ENCODE measurements at regions not wholly inside any gene's neighbourhood (a gene's known extent, or its start where the extent isn't known, plus 50 kb on each side); places are given as distances from the start of the nearest gene placed in this dataset.

DNA sequence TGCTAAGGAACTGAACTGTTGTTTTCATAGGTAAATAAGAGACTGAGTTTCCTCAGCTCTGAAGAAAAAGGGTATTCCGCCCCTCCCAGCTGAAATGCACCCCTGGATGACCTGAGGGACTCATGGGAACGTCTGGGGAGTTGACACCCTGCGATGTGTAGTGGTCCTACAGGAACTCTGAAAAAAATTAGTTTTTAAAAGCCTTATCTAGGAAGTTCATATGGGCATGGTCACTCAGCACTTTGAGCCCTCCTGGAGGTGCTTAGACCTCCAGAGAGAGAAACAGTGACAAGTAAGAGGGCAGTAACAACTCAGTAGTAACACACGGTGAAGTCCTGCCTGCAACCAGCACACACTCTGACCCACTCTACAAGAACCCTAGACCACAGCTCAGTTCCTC lies 91.2 kb upstream of the CNOT2 start:
- H3K36me3 ChIP-seq, result no peaks in the 10 kb centered on the region
- no peak overlapping the region for H3K27ac ChIP-seq
- H3K4me3 ChIP-seq, result no peak overlapping the region
- H3K4me1 ChIP-seq, result no peaks in the 10 kb centered on the region
- no peaks in the 10 kb centered on the region for H3K27me3 ChIP-seq
- intact Hi-C loops (cut with DNase I), result no loop called here
- peaks cover 0 to 14% (median 11%) of the 10 kb centered on the region in 3 donors for H3K9me3 ChIP-seq
- TF ChIP-seq, protein P1, sequence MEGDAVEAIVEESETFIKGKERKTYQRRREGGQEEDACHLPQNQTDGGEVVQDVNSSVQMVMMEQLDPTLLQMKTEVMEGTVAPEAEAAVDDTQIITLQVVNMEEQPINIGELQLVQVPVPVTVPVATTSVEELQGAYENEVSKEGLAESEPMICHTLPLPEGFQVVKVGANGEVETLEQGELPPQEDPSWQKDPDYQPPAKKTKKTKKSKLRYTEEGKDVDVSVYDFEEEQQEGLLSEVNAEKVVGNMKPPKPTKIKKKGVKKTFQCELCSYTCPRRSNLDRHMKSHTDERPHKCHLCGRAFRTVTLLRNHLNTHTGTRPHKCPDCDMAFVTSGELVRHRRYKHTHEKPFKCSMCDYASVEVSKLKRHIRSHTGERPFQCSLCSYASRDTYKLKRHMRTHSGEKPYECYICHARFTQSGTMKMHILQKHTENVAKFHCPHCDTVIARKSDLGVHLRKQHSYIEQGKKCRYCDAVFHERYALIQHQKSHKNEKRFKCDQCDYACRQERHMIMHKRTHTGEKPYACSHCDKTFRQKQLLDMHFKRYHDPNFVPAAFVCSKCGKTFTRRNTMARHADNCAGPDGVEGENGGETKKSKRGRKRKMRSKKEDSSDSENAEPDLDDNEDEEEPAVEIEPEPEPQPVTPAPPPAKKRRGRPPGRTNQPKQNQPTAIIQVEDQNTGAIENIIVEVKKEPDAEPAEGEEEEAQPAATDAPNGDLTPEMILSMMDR (IDR thresholded peaks at IDR 0.05), result no peak
- TF ChIP-seq POLR2A (IDR thresholded peaks at IDR 0.05), result no peak
- no peak for DNase-seq
- WGBS, 2 donors, result 73 to 80% methylated on average over 4 of the region's 4 CpGs

DNA sequence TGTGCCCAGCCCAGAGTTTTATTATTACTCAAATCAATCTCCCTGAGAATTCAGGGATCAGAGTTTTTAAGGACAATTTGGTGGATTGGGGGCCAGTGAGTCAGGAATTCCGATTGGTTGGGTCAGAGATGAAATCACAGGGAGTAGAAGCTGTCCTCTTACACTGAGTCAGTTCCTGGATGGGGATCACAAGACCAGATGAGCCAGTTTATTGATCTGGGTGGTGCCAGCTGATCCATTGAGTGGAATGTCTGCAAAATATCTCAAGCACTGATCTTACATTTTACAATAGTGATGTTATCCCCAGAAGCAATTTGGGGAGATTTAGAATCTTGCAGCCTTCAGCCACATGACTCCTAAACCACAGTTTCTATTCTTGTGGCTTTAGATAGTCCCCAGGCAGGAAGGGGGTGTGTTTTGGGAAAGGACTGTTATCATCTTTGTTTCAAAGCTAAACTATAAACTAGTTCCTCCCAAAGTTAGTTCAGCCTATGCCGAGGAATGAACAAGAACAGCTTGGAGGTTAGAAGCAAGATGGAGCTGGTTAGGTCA lies 89.1 kb upstream of the CNOT2 start:
- Histone ChIP-seq H3K27me3 (no peaks in the 10 kb centered on the region), H3K4me1 (no peaks in the 10 kb centered on the region), H3K9me3 (peaks cover 0 to 14% (median 11%) of the 10 kb centered on the region in 3 donors), H3K4me3 (no peak overlapping the region), H3K36me3 (no peaks in the 10 kb centered on the region), H3K27ac (no peak overlapping the region)
- DNase-seq, result no peak
- intact Hi-C loops (cut with DNase I), result no loop called here
- WGBS, 2 donors, result 61 to 62% methylated on average over 2 of the region's 2 CpGs
- TF ChIP-seq POLR2A (IDR thresholded peaks at IDR 0.05), result no peak
- TF ChIP-seq, protein P1 (IDR thresholded peaks at IDR 0.05), result no peak

DNA sequence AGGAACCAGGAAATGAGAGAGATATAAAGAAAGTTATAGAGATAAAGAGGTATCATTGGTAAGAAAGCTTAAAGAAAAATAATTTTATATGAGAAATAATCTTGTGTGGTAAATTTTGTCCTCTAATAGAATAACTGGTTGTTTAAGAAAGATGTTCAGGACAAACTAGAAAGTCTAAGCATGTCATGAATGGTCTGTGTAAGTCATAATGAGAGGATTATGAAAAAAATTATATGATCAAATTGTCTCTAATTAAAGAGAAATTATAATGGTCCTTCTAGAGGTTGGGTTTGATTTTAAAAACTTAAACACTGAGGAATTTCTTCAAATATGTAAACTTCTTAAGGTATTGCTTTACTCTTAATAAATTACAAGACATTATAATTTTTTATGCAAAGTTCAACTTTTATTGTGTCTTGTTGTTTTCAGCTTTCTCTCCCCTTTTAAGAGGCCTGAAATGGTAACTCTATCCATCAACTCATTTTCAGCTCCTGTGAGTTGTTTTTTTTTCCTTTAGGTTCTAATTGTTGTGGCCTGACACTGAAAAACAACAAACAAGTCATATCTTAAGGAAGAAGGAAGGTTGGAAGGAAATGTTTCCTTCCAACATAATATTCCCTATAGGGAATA lies 88.2 kb upstream of the CNOT2 start:
- Histone ChIP-seq H3K36me3 (no peaks in the 10 kb centered on the region), H3K9me3 (peaks cover 0 to 14% (median 11%) of the 10 kb centered on the region in 3 donors), H3K27ac (no peak overlapping the region), H3K4me3 (no peak overlapping the region), H3K27me3 (no peaks in the 10 kb centered on the region), H3K4me1 (no peaks in the 10 kb centered on the region)
- no peak for DNase-seq
- intact Hi-C loops (cut with DNase I), result no loop called here
- TF ChIP-seq, protein P1 (IDR thresholded peaks at IDR 0.05), result no peak

DNA sequence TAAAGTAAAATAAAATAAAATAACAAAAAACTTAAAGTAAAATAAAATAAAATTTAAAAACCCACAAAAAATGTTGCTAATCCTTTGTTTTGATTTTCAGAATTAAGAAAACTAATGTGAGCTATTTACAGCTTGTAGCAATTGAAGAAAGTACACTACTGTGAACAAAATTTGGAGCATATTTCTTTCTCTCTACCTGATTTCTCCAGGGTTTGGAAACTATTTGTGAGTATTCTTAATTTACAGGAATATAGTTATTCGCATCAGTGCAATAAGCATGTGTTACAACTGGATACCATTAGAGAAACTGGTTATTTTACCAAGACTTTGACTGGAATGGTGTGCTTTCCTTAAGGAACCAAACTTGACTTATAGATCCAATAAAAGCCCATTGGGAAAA lies 86.1 kb upstream of the CNOT2 start:
- H3K27me3 ChIP-seq, result no peaks in the 10 kb centered on the region
- intact Hi-C loops (cut with DNase I), result no loop called here
- no peaks in the 10 kb centered on the region for H3K36me3 ChIP-seq
- peaks cover 0 to 14% (median 11%) of the 10 kb centered on the region in 3 donors for H3K9me3 ChIP-seq
- H3K4me1 ChIP-seq, result no peaks in the 10 kb centered on the region
- TF ChIP-seq, protein P1 (IDR thresholded peaks at IDR 0.05), result no peak
- TF ChIP-seq POLR2A (IDR thresholded peaks at IDR 0.05), result no peak
- H3K27ac ChIP-seq, result no peak overlapping the region
- 73 to 94% methylated on average over 1 of the region's 1 CpG for WGBS, 2 donors
- H3K4me3 ChIP-seq, result no peak overlapping the region
- DNase-seq, result no peak

DNA sequence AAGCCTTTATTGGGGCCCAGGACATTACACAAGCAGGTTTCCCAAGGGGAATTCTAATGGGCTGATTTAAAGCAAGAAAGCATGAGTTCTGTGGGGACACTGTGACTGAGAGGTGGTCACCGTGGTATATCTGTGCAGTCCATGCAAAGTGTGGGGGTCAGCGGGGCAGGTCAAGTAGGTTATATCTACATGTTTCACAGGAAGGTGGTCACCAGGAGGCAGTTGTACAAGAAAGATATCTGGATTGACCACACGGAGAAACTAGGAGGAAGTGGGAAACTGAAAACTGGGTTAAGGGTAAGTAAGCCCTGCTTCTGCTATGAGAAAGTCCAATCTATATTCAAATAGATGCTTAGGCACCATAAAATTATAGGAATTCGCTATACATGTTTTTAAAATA lies 77.8 kb upstream of the CNOT2 start:
- DNase-seq, result no peak
- H3K9me3 ChIP-seq, result no peaks in the 10 kb centered on the region
- WGBS, 2 donors, result 71 to 76% methylated on average over 4 of the region's 4 CpGs
- no peaks in the 10 kb centered on the region for H3K36me3 ChIP-seq
- no peak overlapping the region for H3K27ac ChIP-seq
- intact Hi-C loops (cut with DNase I), result no loop called here
- no peaks in the 10 kb centered on the region for H3K4me1 ChIP-seq
- no peak for TF ChIP-seq POLR2A (IDR thresholded peaks at IDR 0.05)
- TF ChIP-seq, protein P1 (IDR thresholded peaks at IDR 0.05), result no peak
- H3K4me3 ChIP-seq, result no peak overlapping the region
- H3K27me3 ChIP-seq, result no peaks in the 10 kb centered on the region
